ENCODE measurements at regions not wholly inside any gene's neighbourhood (a gene's known extent, or its start where the extent isn't known, plus 50 kb on each side); places are given as distances from the start of the nearest gene placed in this dataset.

GRCh38 chr9:3576328-3576727 lies 50.5 kb upstream of the RFX3 start:
- DNase-seq (ENCODE audit: low read depth) = no peak
- no peak overlapping the region for H3K4me3 ChIP-seq (ENCODE audit: low read depth, low read length)
- no peak for TF ChIP-seq CTCF (IDR thresholded peaks at IDR 0.05; ENCODE audit: control insufficient read depth, extremely low read depth, insufficient read depth)

- TF ChIP-seq CTCF (IDR thresholded peaks at IDR 0.05; ENCODE audit: control insufficient read depth, extremely low read depth, insufficient read depth) = no peak
- DNase-seq (ENCODE audit: low read depth) = no peak
- no peak overlapping the region for H3K4me3 ChIP-seq (ENCODE audit: low read depth, low read length)
These were observed 50.0 kb upstream of the RFX3 start for GRCh38 chr9:3575821-3576220.

All from LNCaP clone FGC (cell line).